LNCAP (cell line): ENCODE measurements at regions not wholly inside any gene's neighbourhood (a gene's known extent, or its start where the extent isn't known, plus 50 kb on each side); places are given as distances from the start of the nearest gene placed in this dataset.

Source experiments
- TF ChIP-seq, protein P1 (sequence below): fragments of 450-650 bp; IDR thresholded peaks from 2 replicates; pipeline ENCODE4 v1.5.1; 2017; ENCODE audit warnings: mild to moderate bottlenecking

DNA sequence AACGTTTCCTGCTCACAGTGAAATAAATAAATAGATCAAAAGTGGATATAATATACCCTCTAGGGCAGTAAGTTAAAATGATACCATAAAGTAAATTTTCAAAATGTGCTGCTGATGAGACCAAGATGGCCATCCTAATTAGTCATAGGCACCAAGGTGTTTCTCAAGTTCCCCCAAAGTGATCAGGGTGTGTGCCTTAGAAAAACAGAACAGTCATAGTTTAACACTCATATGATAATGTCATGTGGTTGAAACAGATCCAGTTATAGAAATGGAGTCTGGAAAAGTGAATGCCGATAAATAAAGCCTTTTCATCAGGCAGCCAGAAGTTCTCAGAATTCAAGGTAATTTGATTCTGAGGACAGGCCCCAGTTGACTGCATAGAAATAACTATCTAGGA is 161.5 kb upstream of the CDKN2B start:
- TF ChIP-seq, protein P1, sequence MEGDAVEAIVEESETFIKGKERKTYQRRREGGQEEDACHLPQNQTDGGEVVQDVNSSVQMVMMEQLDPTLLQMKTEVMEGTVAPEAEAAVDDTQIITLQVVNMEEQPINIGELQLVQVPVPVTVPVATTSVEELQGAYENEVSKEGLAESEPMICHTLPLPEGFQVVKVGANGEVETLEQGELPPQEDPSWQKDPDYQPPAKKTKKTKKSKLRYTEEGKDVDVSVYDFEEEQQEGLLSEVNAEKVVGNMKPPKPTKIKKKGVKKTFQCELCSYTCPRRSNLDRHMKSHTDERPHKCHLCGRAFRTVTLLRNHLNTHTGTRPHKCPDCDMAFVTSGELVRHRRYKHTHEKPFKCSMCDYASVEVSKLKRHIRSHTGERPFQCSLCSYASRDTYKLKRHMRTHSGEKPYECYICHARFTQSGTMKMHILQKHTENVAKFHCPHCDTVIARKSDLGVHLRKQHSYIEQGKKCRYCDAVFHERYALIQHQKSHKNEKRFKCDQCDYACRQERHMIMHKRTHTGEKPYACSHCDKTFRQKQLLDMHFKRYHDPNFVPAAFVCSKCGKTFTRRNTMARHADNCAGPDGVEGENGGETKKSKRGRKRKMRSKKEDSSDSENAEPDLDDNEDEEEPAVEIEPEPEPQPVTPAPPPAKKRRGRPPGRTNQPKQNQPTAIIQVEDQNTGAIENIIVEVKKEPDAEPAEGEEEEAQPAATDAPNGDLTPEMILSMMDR, result no peak

DNA sequence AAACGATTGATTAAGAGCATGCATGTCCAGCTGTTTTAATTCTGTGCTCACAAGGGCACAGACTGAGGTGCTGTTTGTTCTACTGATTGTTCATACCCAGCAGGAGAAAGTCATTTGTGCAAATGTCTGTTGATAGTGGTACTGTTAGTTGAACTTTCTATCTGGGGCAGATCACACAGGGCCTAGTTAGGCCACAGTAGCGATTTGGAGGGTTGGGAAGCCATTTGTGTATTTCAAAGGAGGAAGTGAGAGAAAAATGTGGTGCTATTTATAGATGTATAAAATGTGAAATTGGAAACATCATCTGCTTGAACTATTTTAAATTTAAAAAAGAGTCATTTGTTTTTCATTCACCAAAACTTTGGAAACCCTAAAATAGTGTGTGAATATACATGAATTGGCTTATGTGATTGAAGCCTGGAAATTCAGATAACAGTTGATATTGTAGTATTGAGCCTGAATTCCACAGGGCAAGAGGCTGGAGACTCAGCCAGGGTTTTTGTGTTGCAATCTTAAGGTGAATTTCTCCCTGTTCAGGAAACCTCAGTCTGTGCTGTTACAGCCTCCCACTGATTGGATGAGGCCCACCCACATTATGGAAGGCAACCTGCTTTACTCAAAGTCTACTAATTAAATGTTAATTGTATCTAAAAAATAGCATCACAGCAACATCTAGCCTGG is 162.0 kb upstream of the CDKN2B start:
- TF ChIP-seq, protein P1, result no peak

DNA sequence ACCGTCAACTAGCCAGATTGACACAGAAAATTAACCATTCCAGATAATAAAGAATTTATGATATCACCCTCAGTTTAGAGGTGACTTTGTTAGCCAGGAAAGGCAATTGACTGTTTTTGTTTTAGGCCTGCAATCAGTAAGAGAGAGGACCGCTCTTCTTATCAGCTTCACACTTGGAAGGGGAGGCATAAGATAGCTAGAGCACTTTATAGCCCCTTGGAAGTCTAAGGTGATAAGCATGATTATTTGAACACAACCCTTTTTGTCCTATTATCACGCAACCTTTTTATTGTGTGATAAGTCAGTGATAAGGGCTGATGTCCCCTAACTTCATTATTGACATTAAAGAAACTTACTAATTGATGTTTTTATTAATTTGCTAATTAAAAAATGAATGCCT is 162.6 kb upstream of the CDKN2B start:
- TF ChIP-seq, protein P1, result no peak

DNA sequence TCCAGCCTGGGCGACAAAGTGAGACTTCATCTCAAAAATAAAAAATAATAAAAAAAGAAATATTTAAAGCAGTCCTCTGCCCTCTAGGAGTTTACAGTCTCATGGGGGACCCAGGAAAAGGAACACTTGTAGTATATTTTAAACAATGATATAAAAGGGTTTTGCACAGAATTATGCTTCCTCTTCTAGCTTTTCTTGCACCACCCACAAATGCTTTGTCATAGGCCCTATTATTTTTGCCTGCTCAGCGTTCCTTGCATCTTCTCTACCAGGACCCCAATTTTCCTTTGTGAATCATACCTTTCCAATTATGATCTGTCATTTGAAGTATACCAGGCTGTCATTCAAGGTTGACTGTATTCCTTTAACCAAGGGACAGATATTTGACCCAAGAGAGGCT is 164.8 kb upstream of the CDKN2B start:
- TF ChIP-seq, protein P1, result no peak

DNA sequence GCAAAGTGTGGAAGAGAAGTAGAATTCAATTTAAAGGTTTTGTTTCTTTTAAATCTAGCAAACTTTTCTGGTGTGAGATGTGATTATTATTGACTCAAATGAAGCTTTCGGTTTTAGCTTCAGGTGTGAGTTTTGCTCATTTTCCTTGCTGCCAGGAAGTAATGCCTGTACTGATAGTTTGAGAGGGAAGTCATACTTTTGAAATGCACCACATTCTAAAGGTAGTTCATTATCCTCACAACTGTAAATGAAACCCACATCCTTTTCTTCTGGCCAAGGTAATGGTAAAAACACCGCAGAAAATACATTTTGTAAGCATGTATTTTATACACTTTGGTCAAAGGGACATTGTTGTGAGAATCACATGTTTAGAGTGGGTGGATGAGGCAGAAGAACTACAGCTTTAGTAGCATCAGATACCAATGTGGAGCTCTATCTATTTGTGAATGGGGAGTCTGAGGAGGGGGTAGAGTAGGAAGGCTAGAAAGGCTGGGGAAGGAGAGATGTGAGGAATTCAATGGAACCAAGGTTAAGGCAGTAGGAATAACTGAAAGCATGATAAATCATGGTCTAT is 167.0 kb upstream of the CDKN2B start:
- TF ChIP-seq, protein P1, result no peak

DNA sequence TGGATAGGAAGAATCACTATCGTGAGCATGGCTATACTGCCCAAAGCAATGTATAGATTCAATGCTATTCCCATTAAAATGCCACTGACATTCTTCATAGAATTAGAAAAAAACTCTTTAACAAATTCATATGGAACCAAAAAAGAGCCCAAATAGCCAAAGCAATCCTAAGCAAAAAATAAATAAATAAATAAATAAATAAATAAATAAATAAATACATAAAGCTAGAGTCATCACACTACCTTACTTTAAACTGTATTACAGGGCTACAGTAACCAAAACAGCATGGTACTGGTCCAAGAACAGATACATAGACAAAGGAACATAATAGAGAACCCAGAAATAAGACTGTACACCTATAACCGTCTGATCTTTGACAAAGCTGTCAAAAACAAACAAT is 180.4 kb upstream of the CDKN2B start:
- TF ChIP-seq, protein P1, result no peak

DNA sequence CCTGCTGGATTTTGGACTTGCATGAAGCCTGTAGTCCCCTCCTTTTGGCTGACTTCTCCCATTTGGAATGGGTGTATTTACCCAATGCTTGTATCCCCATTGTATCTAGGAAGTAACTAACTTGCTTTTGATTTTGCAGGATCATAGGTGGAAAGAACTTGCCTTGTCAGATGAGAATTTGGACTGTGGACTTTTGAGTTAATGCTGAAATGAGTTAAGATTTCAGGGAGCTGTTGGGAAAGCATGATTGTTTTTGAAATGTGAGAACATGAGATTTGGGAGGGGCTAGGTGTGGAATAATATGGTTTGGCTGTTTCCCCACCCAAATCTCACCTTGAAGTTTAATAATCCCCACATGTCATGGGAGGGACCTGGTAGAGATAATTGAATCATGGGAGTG is 189.6 kb upstream of the CDKN2B start:
- TF ChIP-seq, protein P1, result no peak
